Naive thymus-derived CD4-positive, alpha-beta T cell (primary cell): ENCODE measurements at regions not wholly inside any gene's neighbourhood (a gene's known extent, or its start where the extent isn't known, plus 50 kb on each side); places are given as distances from the start of the nearest gene placed in this dataset.

ENCODE experiments used
- ATAC-seq: fragments of 150-1000 bp; cut with Tn5 transposase; 2 replicates; pipeline ENCODE4 v1.10.0; 2021; ENCODE audit warnings: mild to moderate bottlenecking, moderate library complexity
- CTCF ChIA-PET: fragments of 350-600 bp; sonication (Branson Sonifier 250); formaldehyde crosslinking; loops from one replicate; lab custom pipeline; 2021; ENCODE audit warnings: antibody characterized with exemption; lab: Charles Lee
- POLR2A ChIA-PET: fragments of 350-600 bp; sonication (Branson Sonifier 250); formaldehyde crosslinking; loops from one replicate; lab custom pipeline; 2021; ENCODE audit warnings: antibody characterized with exemption, inconsistent platforms; lab: Charles Lee
- DNase-seq, 9 donors: peaks; one replicate each; pipeline versions ENCODE4 v3.0.0 to v3.0.0-alpha.2; 2020 to 2022; ENCODE audit warnings: mixed read lengths in 1 of 9
- H3K27ac ChIP-seq: one replicate; pipeline ENCODE4 v1.7.0; 2013; ENCODE audit warnings: mild to moderate bottlenecking, low read depth, low read length, moderate library complexity
- H3K27me3 ChIP-seq, 2 donors: one replicate each; pipeline ENCODE4 v1.7.0; 2013; ENCODE audit warnings: low read length in 2 of 2, mild to moderate bottlenecking in 2 of 2, moderate library complexity in 2 of 2; ENCODE audit not compliant: control insufficient read depth in 2 of 2, insufficient read depth in 2 of 2
- H3K36me3 ChIP-seq, 3 experiments: 1 replicate in 2 of 3; 2 replicates in 1 of 3; pipeline ENCODE4 v1.7.0; 2013; ENCODE audit warnings: low read length in 3 of 3, mild to moderate bottlenecking in 3 of 3, moderate library complexity in 1 of 3; ENCODE audit not compliant: insufficient read depth in 3 of 3, control insufficient read depth in 2 of 3
- H3K4me1 ChIP-seq, 2 donors: one replicate each; pipeline ENCODE4 v1.7.0; 2013; ENCODE audit warnings: low read length in 2 of 2, mild to moderate bottlenecking in 2 of 2, moderate library complexity in 1 of 2; ENCODE audit not compliant: control insufficient read depth in 2 of 2, insufficient read depth in 2 of 2
- H3K4me3 ChIP-seq: 2 replicates; pipeline ENCODE4 v1.7.0; 2013; ENCODE audit warnings: mild to moderate bottlenecking, low read length
- H3K9me3 ChIP-seq, 3 experiments: 1 replicate in 2 of 3; 2 replicates in 1 of 3; pipeline ENCODE4 v1.7.0; 2013; ENCODE audit warnings: low read length in 3 of 3; ENCODE audit not compliant: control insufficient read depth in 2 of 3
- H3K27ac Mint-ChIP-seq, 9 donors: one replicate each; pipeline ENCODE4 v1.8.0; 2020 to 2022; ENCODE audit warnings: mixed read lengths in 9 of 9, mild to moderate bottlenecking in 8 of 9, moderate library complexity in 5 of 9, inconsistent platforms in 2 of 9
- H3K27me3 Mint-ChIP-seq, 5 donors: one replicate each; pipeline ENCODE4 v1.8.0; 2021 to 2022; ENCODE audit warnings: mixed read lengths in 5 of 5, mild to moderate bottlenecking in 1 of 5
- H3K36me3 Mint-ChIP-seq, 5 donors: one replicate each; pipeline ENCODE4 v1.8.0; 2020 to 2022; ENCODE audit warnings: mixed read lengths in 5 of 5, mild to moderate bottlenecking in 3 of 5, inconsistent platforms in 1 of 5
- H3K4me1 Mint-ChIP-seq, 7 donors: one replicate each; pipeline ENCODE4 v1.8.0; 2020 to 2022; ENCODE audit warnings: mixed read lengths in 7 of 7, mild to moderate bottlenecking in 3 of 7, inconsistent platforms in 1 of 7
- H3K4me3 Mint-ChIP-seq, 10 donors: one replicate each; pipeline ENCODE4 v1.8.0; 2020 to 2022; ENCODE audit warnings: mild to moderate bottlenecking in 10 of 10, mixed read lengths in 10 of 10, moderate library complexity in 6 of 10, inconsistent platforms in 2 of 10
- H3K9me3 Mint-ChIP-seq, 11 donors: one replicate each; pipeline ENCODE4 v1.8.0; 2020 to 2022; ENCODE audit warnings: mixed read lengths in 11 of 11, mild to moderate bottlenecking in 4 of 11, inconsistent platforms in 1 of 11, moderate library complexity in 1 of 11
- intact Hi-C, 2 donors: fragments of 100-400 bp; cut with micrococcal nuclease; formaldehyde crosslinking; loops; one replicate each; pipeline ENCODE4 v1.15.1; 2023

DNA sequence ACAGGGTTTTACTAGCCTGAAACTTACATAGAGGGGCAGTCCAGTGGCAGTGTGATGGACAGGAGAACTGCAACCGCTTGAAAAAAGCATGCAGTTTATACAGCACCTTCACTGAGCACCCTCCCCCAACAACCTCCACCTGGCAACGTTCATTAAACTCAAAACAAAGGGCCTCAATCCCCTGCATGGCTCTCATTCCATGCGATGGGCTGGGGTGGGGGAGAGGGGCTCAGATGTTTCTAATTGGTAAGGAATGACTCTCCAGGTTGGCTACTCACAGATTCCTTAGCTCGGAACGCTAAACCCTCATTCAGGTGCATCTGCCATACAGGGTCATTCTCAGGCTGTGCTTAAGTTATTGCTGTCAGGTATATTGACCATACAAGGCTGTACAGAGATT lies 80.9 kb upstream of the ITGA1 start:
- Mint-ChIP-seq H3K27me3 (peaks cover 0 to 12% (median 0%) of the 10 kb centered on the region in 5 donors), H3K27ac (no peak overlapping the region), H3K36me3 (peaks cover 0 to 10% (median 0%) of the 10 kb centered on the region in 5 donors), H3K9me3 (peaks cover 0 to 4% (median 0%) of the 10 kb centered on the region in 11 donors), H3K4me3 (peak overlapping the region in 2 of 10 donors; percentile 29 to 64), H3K4me1 (peaks cover 28 to 81% (median 60%) of the 10 kb centered on the region in 7 donors)
- DNase-seq (no peak), ATAC-seq (no peak)
- no peaks in the 10 kb centered on the region for H3K9me3 ChIP-seq
- H3K4me1 ChIP-seq: peaks cover 17 to 39% of the 10 kb centered on the region in 2 donors
- no peak overlapping the region for H3K27ac ChIP-seq
- no peaks in the 10 kb centered on the region for H3K36me3 ChIP-seq
- ChIA-PET CTCF (no interaction called here), POLR2A (interaction anchor here (1.2 kb wide), 1 partner anchor 93 kb away, joined by 4 read pairs; no protein-coding TSS in a partner anchor)
- intact Hi-C loops: loop anchor here in 1 of 2 donors (5.0 kb wide), 2 partner anchors 36 to 96 kb away; no protein-coding TSS in a partner anchor
- H3K27me3 ChIP-seq: no peaks in the 10 kb centered on the region
- no peak overlapping the region for H3K4me3 ChIP-seq

DNA sequence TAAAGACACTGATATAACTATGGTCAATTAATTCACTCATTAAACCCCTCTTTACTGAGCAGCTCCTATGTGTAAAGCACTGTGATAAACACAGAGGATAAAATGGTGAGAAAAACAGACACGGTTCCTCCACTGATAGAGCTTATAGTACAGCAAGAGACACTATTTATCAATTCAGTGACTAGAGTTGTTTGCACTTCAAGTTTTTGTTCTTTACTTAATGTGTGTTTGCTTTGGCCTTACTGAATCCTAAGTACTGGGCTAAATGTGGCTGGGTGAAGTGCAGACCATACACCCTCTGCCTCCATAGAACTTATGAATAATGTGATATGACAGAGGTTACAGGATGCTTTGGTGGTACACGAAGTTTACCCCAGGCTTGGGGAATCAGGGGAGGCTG lies 80.1 kb upstream of the ITGA1 start:
- H3K27me3 ChIP-seq: no peaks in the 10 kb centered on the region
- no peak for ATAC-seq
- intact Hi-C loops: loop anchor here (2.0 to 5.0 kb wide), 3 partner anchors 15 to 95 kb away; no protein-coding TSS in a partner anchor
- no peak overlapping the region for H3K27ac ChIP-seq
- no peaks in the 10 kb centered on the region for H3K36me3 ChIP-seq
- H3K27me3 Mint-ChIP-seq: peaks cover 0 to 9% (median 0%) of the 10 kb centered on the region in 5 donors
- H3K4me1 ChIP-seq: peaks cover 20 to 39% of the 10 kb centered on the region in 2 donors
- H3K4me3 ChIP-seq: no peak overlapping the region
- H3K36me3 Mint-ChIP-seq: peaks cover 0 to 10% (median 0%) of the 10 kb centered on the region in 5 donors
- peaks cover 0 to 3% (median 0%) of the 10 kb centered on the region in 11 donors for H3K9me3 Mint-ChIP-seq
- H3K9me3 ChIP-seq: no peaks in the 10 kb centered on the region
- ChIA-PET CTCF (no interaction called here), POLR2A (interaction anchor here (1.2 kb wide), 1 partner anchor 92 kb away, joined by 4 read pairs; no protein-coding TSS in a partner anchor)
- H3K4me1 Mint-ChIP-seq: peaks cover 28 to 90% (median 63%) of the 10 kb centered on the region in 7 donors
- no peak for DNase-seq
- H3K27ac Mint-ChIP-seq: no peak overlapping the region
- peak overlapping the region in 1 of 10 donors; percentile 7 for H3K4me3 Mint-ChIP-seq

DNA sequence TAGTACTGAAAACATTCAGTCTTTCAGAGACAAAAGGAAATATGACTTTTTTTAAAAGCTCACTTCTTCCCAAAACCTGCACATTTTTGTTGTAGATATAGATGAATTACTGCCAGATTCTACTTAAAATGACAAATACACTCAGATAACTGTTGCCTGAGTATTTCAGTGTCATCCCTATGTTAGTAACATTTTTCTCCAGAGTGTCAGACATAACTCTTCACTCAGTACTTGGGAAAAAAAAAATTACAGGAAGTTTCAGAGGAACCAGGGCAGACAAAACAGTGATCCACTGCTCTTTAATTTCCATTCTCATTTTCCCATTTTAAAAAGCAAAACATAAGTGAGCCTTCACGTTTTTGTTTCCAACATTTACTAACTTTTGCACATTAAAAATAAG lies 79.3 kb upstream of the ITGA1 start:
- Mint-ChIP-seq H3K27ac (no peak overlapping the region), H3K36me3 (peaks cover 0 to 15% (median 0%) of the 10 kb centered on the region in 5 donors), H3K9me3 (peaks cover 0 to 7% (median 0%) of the 10 kb centered on the region in 11 donors), H3K4me1 (peaks cover 28 to 90% (median 65%) of the 10 kb centered on the region in 7 donors), H3K27me3 (peaks cover 0 to 9% (median 0%) of the 10 kb centered on the region in 5 donors), H3K4me3 (peak overlapping the region in 1 of 10 donors; percentile 24)
- POLR2A ChIA-PET: no interaction called here
- Histone ChIP-seq H3K27ac (no peak overlapping the region), H3K36me3 (no peaks in the 10 kb centered on the region), H3K9me3 (no peaks in the 10 kb centered on the region), H3K4me3 (no peak overlapping the region), H3K4me1 (peaks cover 20 to 39% of the 10 kb centered on the region in 2 donors), H3K27me3 (no peaks in the 10 kb centered on the region)
- DNase-seq: no peak
- intact Hi-C loops: loop anchor here (2.0 to 5.0 kb wide), 3 partner anchors 16 to 94 kb away; no protein-coding TSS in a partner anchor
- CTCF ChIA-PET: no interaction called here
- no peak for ATAC-seq

DNA sequence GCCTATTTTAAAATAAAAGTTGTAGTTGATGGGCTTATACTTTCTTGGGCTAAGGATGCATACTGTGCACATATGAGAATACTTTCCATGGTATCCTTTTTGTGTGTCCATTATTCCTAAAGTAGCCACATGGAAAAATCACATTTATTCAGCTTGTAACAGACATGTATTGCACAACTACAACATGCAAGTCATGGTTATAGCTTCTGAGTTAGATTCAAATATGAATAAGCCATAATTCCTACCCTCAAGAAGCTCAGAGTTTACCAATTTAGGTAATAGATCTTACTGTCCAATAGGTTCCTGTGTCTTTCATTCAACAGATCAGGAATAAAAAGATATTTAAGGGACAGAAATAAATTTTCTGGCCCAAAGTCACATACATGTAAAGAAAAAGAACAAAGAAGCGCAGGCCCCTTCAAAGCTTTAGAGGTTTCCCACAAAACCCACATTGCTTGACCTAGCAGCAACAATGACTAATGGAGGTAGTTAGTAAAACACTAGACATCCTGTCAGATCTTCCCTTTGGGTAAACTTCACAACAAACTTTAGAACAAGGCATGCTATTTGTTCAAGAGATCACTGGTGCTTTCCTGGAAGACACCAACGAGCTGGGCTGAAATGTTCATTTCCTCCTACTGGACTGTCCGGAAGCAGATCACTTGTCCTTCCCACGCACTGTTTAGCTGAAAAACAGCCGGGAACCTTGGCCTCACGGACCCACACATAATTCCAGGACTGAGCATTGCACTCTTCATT lies 78.4 kb upstream of the ITGA1 start:
- H3K4me1 Mint-ChIP-seq: peaks cover 24 to 83% (median 63%) of the 10 kb centered on the region in 7 donors
- peak overlapping the region in 1 of 9 donors; percentile 61 for H3K27ac Mint-ChIP-seq
- peaks cover 20 to 39% of the 10 kb centered on the region in 2 donors for H3K4me1 ChIP-seq

DNA sequence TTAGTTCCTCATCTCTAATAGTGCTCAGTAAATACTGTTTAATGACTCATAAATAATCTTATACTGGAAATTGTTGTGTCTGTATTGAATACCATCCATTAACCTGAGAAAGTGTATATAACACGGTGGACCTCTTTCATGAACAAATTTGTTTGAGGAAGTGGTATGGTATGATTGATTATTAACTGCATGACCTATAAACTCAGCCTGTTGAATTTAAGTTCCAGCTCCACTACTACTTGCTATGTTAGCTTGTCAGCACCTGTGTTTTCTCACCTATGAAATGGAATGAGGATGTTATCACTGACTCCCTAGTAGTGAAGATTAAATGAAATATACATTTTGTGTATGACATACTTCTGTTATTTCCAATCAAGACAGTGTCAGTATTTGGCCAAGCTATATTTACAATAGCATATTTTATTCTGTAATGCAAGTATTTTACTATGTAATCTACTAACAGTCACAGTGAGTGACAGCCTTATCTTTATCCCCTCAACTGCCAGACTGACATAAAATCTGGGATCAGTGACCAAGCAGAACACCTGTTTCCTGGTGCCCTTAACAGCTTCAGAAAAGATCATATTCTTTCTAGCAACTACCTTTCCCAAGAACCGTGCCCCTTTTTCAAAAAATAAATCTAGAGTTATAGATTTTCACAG lies 77.3 kb upstream of the ITGA1 start:
- no peak for ATAC-seq
- H3K4me1 Mint-ChIP-seq: peaks cover 24 to 74% (median 58%) of the 10 kb centered on the region in 7 donors
- H3K9me3 ChIP-seq: no peaks in the 10 kb centered on the region
- peak overlapping the region in 1 of 10 donors; percentile 18 for H3K4me3 Mint-ChIP-seq
- POLR2A ChIA-PET: interaction anchor here (1.0 kb wide), 2 partner anchors 10 to 90 kb away, joined by 3 read pairs; no protein-coding TSS in a partner anchor
- intact Hi-C loops: loop anchor here in 1 of 2 donors (1.0 kb wide), 1 partner anchor 15 kb away; no protein-coding TSS in a partner anchor
- H3K27ac Mint-ChIP-seq: peak overlapping the region in 1 of 9 donors; percentile 9
- H3K9me3 Mint-ChIP-seq: peaks cover 0 to 14% (median 0%) of the 10 kb centered on the region in 11 donors
- no peak overlapping the region for H3K27ac ChIP-seq
- no peaks in the 10 kb centered on the region for H3K27me3 ChIP-seq
- CTCF ChIA-PET: no interaction called here
- H3K4me3 ChIP-seq: no peak overlapping the region
- no peaks in the 10 kb centered on the region for H3K36me3 ChIP-seq
- DNase-seq: no peak
- H3K36me3 Mint-ChIP-seq: peaks cover 0 to 15% (median 0%) of the 10 kb centered on the region in 5 donors
- peaks cover 0 to 5% (median 0%) of the 10 kb centered on the region in 5 donors for H3K27me3 Mint-ChIP-seq
- H3K4me1 ChIP-seq: peaks cover 17 to 39% of the 10 kb centered on the region in 2 donors

More for the DNA sequence above, 78.4 kb upstream of the ITGA1 start:
- Mint-ChIP-seq H3K27me3 (peaks cover 0 to 5% (median 0%) of the 10 kb centered on the region in 5 donors), H3K36me3 (peaks cover 0 to 10% (median 0%) of the 10 kb centered on the region in 5 donors), H3K4me3 (peak overlapping the region in 1 of 10 donors; percentile 50), H3K9me3 (peaks cover 0 to 11% (median 0%) of the 10 kb centered on the region in 11 donors)
- Histone ChIP-seq H3K9me3 (no peaks in the 10 kb centered on the region), H3K27ac (no peak overlapping the region), H3K4me3 (no peak overlapping the region), H3K36me3 (no peaks in the 10 kb centered on the region), H3K27me3 (no peaks in the 10 kb centered on the region)
- intact Hi-C loops: loop anchor here (1.0 to 5.0 kb wide), 4 partner anchors 16 to 93 kb away; no protein-coding TSS in a partner anchor
- ATAC-seq: no peak
- peak in 1 of 9 donors; percentile 36 for DNase-seq
- CTCF ChIA-PET: no interaction called here
- POLR2A ChIA-PET: interaction anchor here (0.6 to 1.0 kb wide), 2 partner anchors 8 to 384 kb away, joined by 3 read pairs; no protein-coding TSS in a partner anchor

DNA sequence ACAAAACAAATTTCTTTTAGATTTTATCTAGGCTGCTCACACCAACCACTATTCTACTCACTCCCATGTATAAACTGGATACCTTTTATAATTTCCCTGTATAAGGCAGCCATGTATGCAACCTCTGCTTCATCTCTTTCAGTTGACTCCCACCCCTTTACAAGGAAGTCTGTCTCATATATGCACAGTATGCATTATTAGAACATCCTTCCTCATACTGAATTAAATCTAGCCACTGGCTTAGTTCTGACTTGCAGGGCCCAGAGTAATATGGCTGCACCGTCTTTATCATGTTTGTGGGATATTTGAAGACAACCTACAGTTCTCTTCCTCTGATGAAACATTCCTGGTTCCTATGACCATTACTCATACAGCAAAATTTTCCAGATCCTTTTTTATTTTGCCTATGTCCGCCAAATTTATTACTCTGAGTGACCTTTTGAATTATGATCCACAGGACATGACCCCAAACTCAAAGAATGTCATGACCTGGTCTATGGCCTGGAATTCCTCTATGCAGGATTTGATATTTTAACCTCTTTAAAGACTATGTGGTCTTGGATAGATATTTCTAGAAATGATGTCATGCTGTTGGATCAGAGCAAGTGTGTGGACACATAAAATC lies 76.6 kb upstream of the ITGA1 start:
- Mint-ChIP-seq H3K9me3 (peaks cover 0 to 16% (median 0%) of the 10 kb centered on the region in 11 donors), H3K4me1 (peaks cover 20 to 67% (median 52%) of the 10 kb centered on the region in 7 donors), H3K27me3 (peaks cover 0 to 5% (median 0%) of the 10 kb centered on the region in 5 donors), H3K36me3 (peaks cover 0 to 19% (median 0%) of the 10 kb centered on the region in 5 donors), H3K27ac (peak overlapping the region in 1 of 9 donors; percentile 41), H3K4me3 (no peak overlapping the region)
- CTCF ChIA-PET: no interaction called here
- ATAC-seq: no peak
- POLR2A ChIA-PET: interaction anchor here (1.0 to 1.1 kb wide), 2 partner anchors 88 to 90 kb away, joined by 3 to 6 read pairs; no protein-coding TSS in a partner anchor
- H3K27ac ChIP-seq: no peak overlapping the region
- peaks cover 11 to 36% of the 10 kb centered on the region in 2 donors for H3K4me1 ChIP-seq
- H3K9me3 ChIP-seq: no peaks in the 10 kb centered on the region
- no peaks in the 10 kb centered on the region for H3K27me3 ChIP-seq
- no peaks in the 10 kb centered on the region for H3K36me3 ChIP-seq
- DNase-seq: no peak
- intact Hi-C loops: loop anchor here in 1 of 2 donors (1.0 kb wide), 1 partner anchor 14 kb away; no protein-coding TSS in a partner anchor
- H3K4me3 ChIP-seq: no peak overlapping the region
